ENCODE measurements at regions not wholly inside any gene's neighbourhood (a gene's known extent, or its start where the extent isn't known, plus 50 kb on each side); places are given as distances from the start of the nearest gene placed in this dataset.

DNA sequence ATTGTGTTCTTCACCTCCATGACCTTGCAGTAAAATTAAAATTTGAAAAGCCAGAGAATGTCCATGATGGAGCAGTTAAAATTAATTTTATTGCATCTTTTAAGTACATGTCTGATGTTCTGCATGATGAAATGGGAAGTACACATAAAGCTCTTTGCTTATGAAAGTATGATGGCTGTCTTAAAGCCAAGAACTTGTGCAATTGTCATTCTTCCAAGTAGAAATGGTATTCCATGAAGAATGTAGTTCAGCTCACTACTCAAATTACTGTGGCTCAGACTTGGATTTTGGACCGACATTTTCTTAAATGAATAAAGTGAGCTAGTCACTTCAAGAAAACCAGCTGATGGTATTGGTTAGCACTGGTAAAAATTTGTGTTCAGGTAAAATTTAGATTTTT lies 161.7 kb upstream of the CXCL13 start:
- TF ChIP-seq, protein P1, sequence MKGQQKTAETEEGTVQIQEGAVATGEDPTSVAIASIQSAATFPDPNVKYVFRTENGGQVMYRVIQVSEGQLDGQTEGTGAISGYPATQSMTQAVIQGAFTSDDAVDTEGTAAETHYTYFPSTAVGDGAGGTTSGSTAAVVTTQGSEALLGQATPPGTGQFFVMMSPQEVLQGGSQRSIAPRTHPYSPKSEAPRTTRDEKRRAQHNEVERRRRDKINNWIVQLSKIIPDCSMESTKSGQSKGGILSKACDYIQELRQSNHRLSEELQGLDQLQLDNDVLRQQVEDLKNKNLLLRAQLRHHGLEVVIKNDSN (IDR thresholded peaks at IDR 0.05): no peak
- TF ChIP-seq CEBPB (IDR thresholded peaks at IDR 0.05) (no peak), RAD21 (IDR thresholded peaks at IDR 0.05; ENCODE audit: low read depth) (no peak), ZBTB7A (IDR thresholded peaks at IDR 0.05; ENCODE audit: low read depth) (no peak), TCF12 (IDR thresholded peaks at IDR 0.05; ENCODE audit: low read depth) (no peak), NFIC (IDR thresholded peaks at IDR 0.05) (no peak)
- TF ChIP-seq, protein P2, sequence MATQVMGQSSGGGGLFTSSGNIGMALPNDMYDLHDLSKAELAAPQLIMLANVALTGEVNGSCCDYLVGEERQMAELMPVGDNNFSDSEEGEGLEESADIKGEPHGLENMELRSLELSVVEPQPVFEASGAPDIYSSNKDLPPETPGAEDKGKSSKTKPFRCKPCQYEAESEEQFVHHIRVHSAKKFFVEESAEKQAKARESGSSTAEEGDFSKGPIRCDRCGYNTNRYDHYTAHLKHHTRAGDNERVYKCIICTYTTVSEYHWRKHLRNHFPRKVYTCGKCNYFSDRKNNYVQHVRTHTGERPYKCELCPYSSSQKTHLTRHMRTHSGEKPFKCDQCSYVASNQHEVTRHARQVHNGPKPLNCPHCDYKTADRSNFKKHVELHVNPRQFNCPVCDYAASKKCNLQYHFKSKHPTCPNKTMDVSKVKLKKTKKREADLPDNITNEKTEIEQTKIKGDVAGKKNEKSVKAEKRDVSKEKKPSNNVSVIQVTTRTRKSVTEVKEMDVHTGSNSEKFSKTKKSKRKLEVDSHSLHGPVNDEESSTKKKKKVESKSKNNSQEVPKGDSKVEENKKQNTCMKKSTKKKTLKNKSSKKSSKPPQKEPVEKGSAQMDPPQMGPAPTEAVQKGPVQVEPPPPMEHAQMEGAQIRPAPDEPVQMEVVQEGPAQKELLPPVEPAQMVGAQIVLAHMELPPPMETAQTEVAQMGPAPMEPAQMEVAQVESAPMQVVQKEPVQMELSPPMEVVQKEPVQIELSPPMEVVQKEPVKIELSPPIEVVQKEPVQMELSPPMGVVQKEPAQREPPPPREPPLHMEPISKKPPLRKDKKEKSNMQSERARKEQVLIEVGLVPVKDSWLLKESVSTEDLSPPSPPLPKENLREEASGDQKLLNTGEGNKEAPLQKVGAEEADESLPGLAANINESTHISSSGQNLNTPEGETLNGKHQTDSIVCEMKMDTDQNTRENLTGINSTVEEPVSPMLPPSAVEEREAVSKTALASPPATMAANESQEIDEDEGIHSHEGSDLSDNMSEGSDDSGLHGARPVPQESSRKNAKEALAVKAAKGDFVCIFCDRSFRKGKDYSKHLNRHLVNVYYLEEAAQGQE (IDR thresholded peaks at IDR 0.05; ENCODE audit: low read depth): no peak

DNA sequence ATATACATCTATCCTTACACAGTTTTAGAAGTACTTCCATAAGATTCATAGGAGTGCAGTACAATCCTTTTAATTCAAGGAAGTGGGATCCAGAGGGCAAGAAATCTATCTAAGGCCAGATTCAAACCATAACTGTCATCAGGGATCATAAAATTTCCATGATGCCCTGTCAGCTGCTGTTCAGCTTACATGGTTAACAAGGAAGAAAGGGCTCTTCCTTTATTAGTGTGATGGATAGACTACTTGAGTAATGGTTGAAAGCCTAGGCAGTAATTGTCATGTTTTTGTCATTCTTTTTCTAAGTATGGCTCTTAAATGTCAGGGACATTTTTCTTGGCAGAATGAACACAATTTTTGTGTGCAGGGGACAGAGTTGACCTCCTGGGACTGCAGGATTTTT lies 159.8 kb upstream of the CXCL13 start:
- no peak for TF ChIP-seq CEBPB (IDR thresholded peaks at IDR 0.05)
- TF ChIP-seq RAD21 (IDR thresholded peaks at IDR 0.05; ENCODE audit: low read depth): no peak
- TF ChIP-seq FOXM1 (IDR thresholded peaks at IDR 0.05; ENCODE audit: borderline replicate concordance, low read depth): no peak
- TF ChIP-seq, protein P1 (IDR thresholded peaks at IDR 0.05): no peak

DNA sequence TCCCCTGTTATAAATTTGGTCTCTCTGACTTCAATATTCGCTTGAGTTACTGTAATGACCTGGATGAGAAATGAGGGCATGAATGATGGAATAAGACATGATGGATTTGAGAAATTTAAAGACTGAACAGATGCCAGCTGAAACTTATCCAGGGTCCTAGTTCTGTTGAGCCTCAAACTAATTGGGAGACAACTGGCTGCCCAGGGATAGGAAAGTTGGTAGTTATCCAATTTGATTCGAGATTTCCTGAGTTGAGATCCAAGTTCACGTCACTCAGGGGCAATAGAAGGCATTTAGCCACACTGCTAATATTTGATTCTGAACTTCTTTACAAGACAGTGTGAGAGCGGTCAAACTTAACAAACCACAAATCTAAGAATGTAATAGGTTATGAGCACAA lies 159.0 kb upstream of the CXCL13 start:
- TF ChIP-seq CREB1 (IDR thresholded peaks at IDR 0.05; ENCODE audit: low read depth): no peak
- no peak for TF ChIP-seq TAF1 (IDR thresholded peaks at IDR 0.05; ENCODE audit: low read depth)
- no peak for TF ChIP-seq FOXM1 (IDR thresholded peaks at IDR 0.05; ENCODE audit: borderline replicate concordance, low read depth)
- TF ChIP-seq EP300 (IDR thresholded peaks at IDR 0.05; ENCODE audit: borderline replicate concordance): no peak
- TF ChIP-seq, protein P2 (IDR thresholded peaks at IDR 0.05; ENCODE audit: low read depth): no peak
- no peak for TF ChIP-seq YY1 (IDR thresholded peaks at IDR 0.05; ENCODE audit: low read depth)
- TF ChIP-seq, protein P3, sequence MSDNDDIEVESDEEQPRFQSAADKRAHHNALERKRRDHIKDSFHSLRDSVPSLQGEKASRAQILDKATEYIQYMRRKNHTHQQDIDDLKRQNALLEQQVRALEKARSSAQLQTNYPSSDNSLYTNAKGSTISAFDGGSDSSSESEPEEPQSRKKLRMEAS (IDR thresholded peaks at IDR 0.05): no peak
- no peak for TF ChIP-seq TCF12 (IDR thresholded peaks at IDR 0.05; ENCODE audit: low read depth)
- TF ChIP-seq, protein P1 (IDR thresholded peaks at IDR 0.05): no peak
- no peak for TF ChIP-seq ZBTB7A (IDR thresholded peaks at IDR 0.05; ENCODE audit: low read depth)
- TF ChIP-seq RAD21 (IDR thresholded peaks at IDR 0.05; ENCODE audit: low read depth): no peak
- TF ChIP-seq NFIC (IDR thresholded peaks at IDR 0.05): no peak
- TF ChIP-seq TEAD4 (IDR thresholded peaks at IDR 0.05): no peak
- TF ChIP-seq EGR1 (IDR thresholded peaks at IDR 0.05): no peak
- TF ChIP-seq CEBPB (IDR thresholded peaks at IDR 0.05): no peak

DNA sequence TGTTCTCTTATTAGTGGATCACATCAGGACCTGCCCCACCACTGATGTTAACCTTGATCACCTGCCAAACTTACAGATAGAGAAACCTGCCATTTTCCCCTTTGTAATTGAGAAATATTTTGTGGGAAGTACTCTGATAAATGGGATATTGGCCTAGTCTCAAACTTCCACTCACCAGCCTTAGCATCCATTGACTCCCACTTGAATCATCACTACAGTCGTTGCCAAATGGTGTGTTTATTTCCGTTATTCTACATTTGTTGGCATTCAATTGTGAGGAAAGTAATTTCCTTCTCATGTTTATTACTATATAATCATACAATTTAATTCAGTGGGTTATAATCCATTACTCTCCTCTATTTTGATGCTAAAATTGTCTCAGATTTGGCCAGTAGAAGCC lies 156.4 kb upstream of the CXCL13 start:
- TF ChIP-seq RAD21 (IDR thresholded peaks at IDR 0.05; ENCODE audit: low read depth) (no peak), EGR1 (IDR thresholded peaks at IDR 0.05) (no peak), TCF12 (IDR thresholded peaks at IDR 0.05; ENCODE audit: low read depth) (no peak), ZBTB7A (IDR thresholded peaks at IDR 0.05; ENCODE audit: low read depth) (no peak), FOXM1 (IDR thresholded peaks at IDR 0.05; ENCODE audit: borderline replicate concordance, low read depth) (no peak), EP300 (IDR thresholded peaks at IDR 0.05; ENCODE audit: borderline replicate concordance) (no peak), CEBPB (IDR thresholded peaks at IDR 0.05) (no peak), TAF1 (IDR thresholded peaks at IDR 0.05; ENCODE audit: low read depth) (no peak), YY1 (IDR thresholded peaks at IDR 0.05; ENCODE audit: low read depth) (no peak), CREB1 (IDR thresholded peaks at IDR 0.05; ENCODE audit: low read depth) (no peak), TEAD4 (IDR thresholded peaks at IDR 0.05) (no peak), NFIC (IDR thresholded peaks at IDR 0.05) (no peak)
- TF ChIP-seq, protein P3 (IDR thresholded peaks at IDR 0.05): no peak
- TF ChIP-seq, protein P2 (IDR thresholded peaks at IDR 0.05; ENCODE audit: low read depth): no peak
- TF ChIP-seq, protein P1 (IDR thresholded peaks at IDR 0.05): no peak
